DND-41 (cell line): ENCODE measurements at regions not wholly inside any gene's neighbourhood (a gene's known extent, or its start where the extent isn't known, plus 50 kb on each side); places are given as distances from the start of the nearest gene placed in this dataset.

ENCODE experiments used
- EZH2 ChIP-seq: IDR thresholded peaks from 3 replicates; pipeline ENCODE4 v1.6.1; 2012; ENCODE audit warnings: borderline replicate concordance, low read depth, mild to moderate bottlenecking, moderate library complexity, low read length, inconsistent platforms; ENCODE audit not compliant: severe bottlenecking
- TF ChIP-seq, protein P1 (sequence below): IDR thresholded peaks from 2 replicates; pipeline ENCODE4 v1.5.1; 2012; ENCODE audit warnings: borderline replicate concordance, low read length, moderate library complexity, mild to moderate bottlenecking; ENCODE audit not compliant: poor library complexity, severe bottlenecking; ENCODE audit errors: extremely low read depth

DNA sequence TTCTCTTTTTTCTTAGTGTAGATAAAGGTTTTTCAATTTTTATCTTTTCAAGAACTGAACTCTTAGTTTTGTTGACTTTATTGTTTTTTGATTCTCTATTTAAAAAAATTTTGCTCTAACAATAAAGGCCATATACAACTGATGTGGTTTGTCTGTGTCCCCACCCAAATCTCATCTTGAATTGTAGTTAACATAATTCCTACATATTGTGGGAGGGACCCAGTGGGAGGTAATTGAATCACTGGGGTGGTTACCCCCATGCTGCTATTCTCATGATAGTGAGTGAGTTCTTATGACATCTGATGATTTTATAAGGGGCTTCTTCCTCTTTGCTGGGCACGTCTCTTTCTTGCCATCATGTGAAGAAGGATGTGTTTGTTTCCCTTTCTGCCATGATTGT, 199.8 kb downstream of the DHX35 start:
- TF ChIP-seq, protein P1, sequence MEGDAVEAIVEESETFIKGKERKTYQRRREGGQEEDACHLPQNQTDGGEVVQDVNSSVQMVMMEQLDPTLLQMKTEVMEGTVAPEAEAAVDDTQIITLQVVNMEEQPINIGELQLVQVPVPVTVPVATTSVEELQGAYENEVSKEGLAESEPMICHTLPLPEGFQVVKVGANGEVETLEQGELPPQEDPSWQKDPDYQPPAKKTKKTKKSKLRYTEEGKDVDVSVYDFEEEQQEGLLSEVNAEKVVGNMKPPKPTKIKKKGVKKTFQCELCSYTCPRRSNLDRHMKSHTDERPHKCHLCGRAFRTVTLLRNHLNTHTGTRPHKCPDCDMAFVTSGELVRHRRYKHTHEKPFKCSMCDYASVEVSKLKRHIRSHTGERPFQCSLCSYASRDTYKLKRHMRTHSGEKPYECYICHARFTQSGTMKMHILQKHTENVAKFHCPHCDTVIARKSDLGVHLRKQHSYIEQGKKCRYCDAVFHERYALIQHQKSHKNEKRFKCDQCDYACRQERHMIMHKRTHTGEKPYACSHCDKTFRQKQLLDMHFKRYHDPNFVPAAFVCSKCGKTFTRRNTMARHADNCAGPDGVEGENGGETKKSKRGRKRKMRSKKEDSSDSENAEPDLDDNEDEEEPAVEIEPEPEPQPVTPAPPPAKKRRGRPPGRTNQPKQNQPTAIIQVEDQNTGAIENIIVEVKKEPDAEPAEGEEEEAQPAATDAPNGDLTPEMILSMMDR: no peak
- TF ChIP-seq EZH2: no peak
